ENCODE measurements at regions not wholly inside any gene's neighbourhood (a gene's known extent, or its start where the extent isn't known, plus 50 kb on each side); places are given as distances from the start of the nearest gene placed in this dataset.

DNA sequence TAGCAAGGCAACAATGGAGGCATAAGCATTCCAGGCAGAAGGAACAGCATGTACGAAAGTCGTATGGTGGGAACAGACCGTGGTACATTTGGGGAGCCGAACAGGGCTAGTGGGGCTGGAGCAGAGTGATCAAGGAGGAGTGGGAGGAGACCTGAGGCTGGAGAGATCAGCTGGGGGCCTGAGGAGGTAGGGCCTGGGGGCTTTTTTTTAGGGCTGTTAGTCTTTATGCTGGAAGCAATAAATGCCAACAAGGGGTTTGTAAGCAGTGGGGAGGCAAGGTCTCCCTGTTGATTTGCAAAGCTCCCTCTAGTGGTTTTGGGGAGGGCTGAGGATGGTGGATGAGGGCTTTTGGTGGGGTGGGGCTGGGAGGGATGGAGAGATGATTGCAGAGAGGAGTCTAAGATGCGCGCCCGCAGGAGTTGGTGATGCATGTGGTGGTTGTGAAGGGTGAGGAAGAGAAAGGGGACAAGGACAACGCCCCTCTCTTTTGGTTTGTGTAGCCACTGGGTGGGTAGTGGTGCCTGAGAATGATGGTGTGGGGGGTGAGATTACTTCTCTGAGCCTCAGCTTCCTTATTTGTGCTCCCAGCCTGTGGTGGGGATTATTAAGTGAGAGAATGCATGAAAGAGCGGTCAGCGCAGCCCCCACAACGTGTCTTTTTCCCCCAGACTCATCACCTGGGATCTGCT lies 74.1 kb upstream of the TOX2 start:
- TF ChIP-seq, protein P1, sequence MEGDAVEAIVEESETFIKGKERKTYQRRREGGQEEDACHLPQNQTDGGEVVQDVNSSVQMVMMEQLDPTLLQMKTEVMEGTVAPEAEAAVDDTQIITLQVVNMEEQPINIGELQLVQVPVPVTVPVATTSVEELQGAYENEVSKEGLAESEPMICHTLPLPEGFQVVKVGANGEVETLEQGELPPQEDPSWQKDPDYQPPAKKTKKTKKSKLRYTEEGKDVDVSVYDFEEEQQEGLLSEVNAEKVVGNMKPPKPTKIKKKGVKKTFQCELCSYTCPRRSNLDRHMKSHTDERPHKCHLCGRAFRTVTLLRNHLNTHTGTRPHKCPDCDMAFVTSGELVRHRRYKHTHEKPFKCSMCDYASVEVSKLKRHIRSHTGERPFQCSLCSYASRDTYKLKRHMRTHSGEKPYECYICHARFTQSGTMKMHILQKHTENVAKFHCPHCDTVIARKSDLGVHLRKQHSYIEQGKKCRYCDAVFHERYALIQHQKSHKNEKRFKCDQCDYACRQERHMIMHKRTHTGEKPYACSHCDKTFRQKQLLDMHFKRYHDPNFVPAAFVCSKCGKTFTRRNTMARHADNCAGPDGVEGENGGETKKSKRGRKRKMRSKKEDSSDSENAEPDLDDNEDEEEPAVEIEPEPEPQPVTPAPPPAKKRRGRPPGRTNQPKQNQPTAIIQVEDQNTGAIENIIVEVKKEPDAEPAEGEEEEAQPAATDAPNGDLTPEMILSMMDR (IDR thresholded peaks at IDR 0.05) = peak; percentile 25
- no peak for TF ChIP-seq EZH2 (IDR thresholded peaks at IDR 0.05; ENCODE audit: borderline replicate concordance, insufficient read depth, low read depth, low read length, poor library complexity, severe bottlenecking)
